Medulla oblongata (tissue), 1 donor: ENCODE measurements at regions not wholly inside any gene's neighbourhood (a gene's known extent, or its start where the extent isn't known, plus 50 kb on each side); places are given as distances from the start of the nearest gene placed in this dataset.

Experiments
- DNase-seq: peaks from one replicate; pipeline ENCODE4 v3.0.0-alpha.2; 2015; ENCODE audit errors: extremely low spot score

DNA sequence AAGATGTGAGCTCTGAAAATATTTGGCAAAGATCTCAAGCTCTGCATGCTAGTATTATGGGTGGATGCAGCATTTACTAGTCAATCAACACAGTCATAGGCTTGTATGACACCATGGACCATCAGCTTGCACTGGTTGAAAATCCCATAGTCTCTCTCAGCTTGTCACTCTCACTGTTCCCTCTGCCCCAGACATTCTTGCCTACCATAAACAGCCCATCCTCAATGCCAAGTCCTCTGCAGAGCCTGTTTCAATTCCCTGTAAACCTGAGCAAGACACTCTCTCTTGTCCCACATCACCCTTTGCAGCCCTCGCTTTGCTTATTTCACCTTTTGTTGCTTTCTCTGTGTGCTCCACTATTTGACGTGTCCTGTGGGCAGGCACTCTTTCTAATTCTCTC is 264.6 kb downstream of the ICE1 start:
- DNase-seq: no peak

DNA sequence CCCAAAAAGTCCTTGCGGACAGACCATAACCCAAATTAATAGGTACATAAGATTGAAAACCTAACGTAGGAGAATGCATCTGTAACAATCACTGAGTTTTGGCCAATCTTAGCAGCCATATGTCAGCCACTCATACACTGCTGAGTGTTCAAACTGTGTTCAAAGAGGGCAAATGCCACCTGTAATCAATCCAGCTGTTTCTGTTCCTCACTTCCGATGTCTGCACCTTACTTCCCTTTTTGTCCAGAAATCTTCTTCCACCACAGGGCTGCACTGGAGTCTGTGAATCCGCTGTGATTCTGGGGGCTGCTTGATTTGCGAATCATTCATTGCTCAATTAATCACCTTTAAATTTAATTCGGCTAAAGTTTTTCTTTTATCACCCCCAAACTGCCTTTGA is 263.9 kb downstream of the ICE1 start:
- DNase-seq: no peak

DNA sequence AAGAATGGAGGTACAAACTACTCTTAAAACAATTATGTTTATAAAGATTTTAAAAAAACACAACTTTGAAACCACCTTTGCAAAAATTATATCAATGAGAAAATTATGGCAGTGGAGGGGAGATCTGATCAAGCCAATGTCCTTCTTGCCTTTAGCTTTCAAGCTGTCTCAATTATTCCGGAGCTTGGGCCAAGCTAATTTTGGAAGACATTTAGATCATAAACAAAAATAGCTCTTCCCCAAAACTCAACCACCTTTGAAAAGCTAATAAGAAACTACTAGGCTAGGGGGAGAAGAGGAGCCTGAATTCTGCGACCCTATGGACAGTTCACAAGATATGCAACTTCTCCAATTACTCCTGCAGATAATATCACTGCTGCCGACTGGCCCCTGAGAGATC is 263.3 kb downstream of the ICE1 start:
- DNase-seq: no peak

DNA sequence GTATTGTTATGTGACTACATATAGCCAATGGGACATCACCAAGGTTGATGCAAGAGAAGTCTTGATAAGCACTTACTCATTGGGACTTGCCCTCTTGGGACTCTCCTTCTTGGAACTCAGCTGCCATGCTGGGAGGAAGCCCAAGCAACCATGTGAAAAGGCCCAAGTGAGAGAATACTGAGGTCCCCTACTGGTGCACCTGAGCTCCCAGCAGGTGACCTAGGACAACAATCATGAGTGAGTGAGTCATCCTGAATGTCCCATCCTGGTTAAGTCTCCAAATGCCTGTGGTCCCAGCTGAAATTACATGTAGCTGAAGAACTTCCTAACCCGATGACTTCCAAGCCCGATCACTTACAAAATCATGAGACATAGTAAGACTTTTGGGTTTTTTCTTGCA is 260.7 kb downstream of the ICE1 start:
- DNase-seq: no peak

DNA sequence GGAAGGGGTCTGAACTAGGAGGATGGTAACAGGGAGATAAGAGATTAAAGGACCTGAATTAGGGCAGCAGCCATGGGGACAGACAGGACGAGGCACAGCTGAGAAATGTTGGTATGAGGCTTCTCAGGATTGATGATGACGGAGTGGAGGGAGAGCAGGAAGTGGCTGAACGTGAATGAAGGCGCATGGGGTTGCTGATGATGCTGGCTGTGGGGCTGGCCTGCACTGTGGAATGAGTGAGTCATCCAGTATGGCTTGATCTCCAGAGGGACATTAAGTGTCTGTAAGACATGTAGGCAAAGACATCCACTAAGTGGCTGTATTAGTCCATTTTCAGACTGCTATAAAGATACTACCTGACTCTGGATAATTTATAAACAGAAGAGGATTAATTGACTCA is 256.4 kb downstream of the ICE1 start:
- DNase-seq: no peak

DNA sequence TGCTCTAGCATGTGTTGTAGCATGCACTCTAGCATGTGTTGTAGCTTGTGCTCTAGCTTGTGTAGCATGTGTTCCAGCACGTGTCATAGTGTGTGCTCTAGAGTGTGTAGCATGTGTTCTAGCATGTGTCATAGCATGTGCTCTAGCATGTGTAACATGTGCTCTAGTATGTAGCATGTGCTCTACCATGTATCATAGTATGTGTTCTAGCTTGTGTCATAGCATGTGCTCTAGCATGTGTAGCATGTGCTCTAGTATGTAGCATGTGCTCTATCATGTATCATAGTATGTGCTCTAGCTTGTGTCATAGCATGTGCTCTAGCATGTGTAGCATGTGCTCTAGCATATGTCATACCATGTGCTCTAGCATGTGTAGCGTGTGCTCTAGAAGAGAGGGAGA is 255.3 kb downstream of the ICE1 start:
- DNase-seq: no peak

DNA sequence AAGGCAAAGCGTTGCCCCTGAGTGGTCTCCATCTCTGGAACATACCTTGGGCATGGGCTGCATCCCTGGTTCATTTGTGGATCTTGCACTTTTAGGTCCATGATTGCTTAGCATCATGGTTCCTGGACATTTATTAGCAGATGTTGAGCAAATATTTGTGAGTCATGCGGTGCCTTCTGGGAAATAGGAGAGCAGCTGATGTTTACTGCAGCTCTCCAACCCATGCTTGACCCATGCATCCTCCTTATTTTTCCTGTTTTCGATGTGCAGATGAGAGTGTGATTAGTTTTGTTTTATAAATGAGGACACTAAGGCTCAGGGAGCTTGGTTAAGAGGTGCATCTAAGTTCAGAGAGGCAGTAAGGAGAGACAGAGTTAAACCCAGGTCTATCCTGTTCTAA is 253.7 kb downstream of the ICE1 start:
- DNase-seq: no peak

DNA sequence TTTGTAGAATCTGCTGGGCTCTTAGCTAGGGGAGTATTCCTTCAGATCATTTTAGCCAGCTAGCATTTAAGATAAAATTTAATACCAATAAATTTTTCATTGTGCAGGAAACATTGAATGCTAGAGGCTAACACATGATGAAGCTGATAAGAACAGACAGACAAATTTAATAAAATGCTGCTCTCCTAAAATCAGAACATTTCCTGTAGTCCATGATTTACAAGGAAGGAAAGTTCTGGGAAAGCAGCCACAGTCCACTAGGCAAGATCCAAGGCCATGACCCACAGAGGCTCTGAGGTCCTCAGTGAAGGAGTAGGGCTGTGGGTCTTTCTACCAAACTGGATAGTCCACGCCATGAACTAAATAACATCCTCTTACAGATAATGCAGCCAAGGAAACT is 253.0 kb downstream of the ICE1 start:
- no peak for DNase-seq

DNA sequence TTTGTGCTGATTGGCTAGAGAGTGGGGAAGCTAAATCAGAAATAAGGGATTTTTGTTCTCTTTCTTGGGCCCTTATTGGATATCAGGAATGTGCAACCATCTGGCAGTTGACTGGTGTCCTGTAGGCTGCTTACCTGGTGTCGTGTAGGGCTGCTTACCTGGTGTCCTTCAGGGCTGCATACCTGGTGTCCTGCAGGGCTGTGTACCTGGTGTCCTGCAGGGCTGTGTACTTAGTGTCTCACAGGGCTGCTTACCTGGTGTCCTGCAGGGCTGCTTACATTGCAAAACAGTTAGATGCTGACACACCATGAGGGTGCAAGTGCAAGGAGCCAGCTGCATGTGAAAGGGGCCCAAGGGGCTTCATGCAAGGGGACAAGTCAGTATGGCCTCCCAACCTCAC is 249.3 kb downstream of the ICE1 start:
- DNase-seq: no peak

DNA sequence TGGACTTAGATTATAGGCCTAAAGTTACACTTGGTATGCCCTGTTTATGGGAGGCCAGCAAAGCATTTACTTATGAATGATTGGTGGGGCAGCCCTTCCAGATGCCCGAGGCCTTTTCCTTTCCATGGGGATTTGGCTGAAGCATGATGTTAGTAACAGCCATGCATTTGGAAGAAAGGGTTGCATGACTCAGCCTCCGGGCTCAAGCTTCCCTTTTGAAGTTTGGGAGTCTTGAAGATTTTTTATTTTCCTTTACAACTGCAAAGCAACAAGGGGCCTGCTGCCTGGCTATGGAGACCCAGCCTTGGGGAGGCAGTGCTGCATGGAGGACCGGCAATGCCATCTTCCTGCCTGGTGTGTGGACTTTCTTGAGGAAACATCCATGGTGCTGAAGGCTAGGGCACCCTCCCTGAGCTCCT is 244.7 kb downstream of the ICE1 start:
- no peak for DNase-seq

DNA sequence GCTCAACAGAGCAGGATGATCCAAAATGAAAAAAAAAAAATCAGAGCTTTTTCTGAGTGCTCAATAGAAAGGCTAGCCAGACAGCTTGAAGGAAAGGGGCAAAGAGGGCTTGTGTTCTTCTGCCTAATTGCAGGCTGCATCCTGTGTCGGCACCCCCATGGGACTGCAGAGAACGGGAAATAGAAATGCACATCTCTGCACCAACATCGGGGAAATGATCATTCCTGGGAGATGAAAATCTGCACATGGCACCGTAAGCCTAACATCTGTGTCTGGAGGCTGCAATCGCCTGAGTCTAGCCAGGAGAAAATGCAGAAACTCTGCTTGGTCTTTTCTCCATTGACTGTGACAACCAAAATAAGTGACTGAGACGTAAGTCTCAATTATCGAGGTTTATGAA is 243.9 kb downstream of the ICE1 start:
- no peak for DNase-seq

DNA sequence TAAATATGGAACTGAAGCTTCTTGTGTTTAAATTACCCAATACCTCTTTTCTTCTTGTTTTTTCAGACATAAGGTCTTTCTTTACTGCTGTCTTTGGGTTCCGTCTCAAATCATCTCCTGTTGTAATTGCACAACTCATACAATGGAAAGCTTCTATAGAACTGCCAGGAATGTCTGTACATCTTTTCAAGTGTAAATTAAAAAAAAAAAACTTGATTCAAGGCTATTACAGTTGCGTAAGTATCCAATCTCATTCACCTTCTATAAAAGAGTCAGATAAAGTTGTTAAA is 243.5 kb downstream of the ICE1 start:
- no peak for DNase-seq

DNA sequence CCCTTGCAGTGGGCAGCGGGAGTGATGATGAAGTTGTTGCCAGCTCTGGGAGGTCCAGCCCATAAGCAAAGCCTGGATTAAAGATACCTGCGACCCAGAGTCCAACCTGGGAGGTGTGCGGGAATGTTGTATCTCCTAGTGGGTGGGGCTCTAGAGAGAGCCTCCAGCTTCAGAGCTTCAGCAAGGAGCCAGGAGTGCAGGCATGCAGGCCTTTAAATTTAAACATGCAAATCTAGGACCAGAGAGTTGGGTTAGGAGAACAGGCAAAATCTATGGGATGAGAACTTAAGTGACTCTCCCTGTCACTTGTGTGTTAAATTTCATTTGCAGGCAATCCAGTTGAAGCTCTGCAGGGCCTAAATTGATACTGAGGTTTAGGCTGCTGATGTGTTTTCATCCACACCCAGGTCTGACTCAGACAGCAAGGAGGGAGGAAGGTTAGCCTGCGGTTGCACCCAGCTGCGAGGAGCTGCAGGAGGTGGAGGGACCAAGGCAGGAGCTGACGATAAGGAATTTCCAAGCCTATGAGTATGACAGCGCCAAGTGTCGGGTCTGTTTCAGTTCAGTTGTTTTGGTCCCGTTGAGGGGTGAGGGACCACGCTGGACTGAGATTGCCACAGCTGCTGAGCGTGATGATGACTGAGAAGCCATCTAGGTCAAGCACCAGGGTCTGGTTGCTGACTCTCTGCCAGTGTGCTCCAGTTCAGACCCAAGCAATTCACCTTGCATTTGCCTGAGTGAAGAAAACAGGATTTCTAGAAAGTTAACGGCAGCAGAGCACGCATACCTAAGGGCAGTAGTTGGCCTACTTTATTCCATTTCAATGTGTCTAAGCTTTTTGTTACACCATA is 243.0 kb downstream of the ICE1 start:
- DNase-seq: no peak

DNA sequence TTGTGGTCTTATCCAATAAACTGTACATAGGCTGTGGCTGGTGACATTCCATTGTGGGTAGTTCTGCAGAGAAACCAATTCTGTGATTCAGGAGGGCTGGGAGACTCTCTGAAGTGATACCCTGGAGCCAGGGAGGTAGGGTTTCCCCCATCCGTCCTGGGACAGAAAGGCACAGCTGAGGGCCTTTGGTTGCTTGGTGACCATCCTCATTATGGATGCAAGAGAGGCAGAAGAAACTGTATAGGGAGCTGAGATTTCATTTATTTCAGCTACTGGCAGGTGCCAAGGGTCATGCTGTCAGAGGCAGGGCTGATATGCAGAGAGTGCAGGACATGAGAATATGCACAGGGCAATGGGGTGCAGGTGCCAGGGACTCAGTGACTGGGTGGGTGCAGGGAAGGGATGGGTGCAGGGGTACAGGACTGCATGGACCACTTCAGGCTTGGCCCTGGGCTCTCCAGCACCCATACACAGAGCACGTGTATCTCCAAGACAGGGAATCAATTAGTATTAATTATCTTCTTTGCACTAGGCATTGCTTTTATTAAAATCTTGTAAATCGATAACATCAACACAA is 236.5 kb downstream of the ICE1 start:
- DNase-seq: no peak

DNA sequence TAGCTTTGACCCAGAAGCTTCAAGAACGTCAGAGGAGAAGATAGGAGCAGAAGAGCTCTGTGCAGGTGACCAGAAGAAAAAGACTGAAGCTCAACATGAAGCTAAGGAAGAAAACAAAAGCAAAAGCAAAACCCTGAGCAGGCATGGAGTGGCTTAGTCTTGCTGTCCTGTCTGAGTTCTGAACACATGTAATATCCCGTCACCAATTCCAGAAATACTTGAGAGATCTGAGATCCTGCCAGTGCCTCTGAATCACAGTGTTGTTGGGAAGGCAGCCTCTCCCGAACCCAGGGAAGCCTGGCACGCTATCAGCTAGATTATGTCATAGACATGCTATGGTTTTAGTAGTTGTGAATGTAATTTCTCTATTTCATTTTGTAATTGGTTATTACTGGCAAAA is 235.7 kb downstream of the ICE1 start:
- DNase-seq: peak; percentile 16

DNA sequence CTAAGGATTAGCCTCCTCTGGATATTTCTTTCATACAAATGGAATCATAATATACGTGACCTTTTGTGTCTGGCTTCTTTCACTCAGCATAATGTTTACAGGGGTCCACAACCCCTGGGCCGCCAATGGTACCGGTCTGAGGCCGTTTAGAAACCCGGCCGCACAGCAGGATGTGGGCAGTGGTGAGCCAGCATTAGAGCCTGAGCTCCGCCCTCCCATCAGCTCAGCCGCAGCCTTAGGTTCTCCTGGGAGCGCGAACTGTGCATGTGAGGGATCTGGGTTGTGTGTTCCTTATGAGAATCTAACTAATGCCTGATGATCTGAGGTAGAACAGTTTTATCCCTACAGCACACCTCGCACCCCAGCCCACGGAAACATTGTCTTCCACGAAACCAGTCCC is 229.7 kb downstream of the ICE1 start:
- no peak for DNase-seq

DNA sequence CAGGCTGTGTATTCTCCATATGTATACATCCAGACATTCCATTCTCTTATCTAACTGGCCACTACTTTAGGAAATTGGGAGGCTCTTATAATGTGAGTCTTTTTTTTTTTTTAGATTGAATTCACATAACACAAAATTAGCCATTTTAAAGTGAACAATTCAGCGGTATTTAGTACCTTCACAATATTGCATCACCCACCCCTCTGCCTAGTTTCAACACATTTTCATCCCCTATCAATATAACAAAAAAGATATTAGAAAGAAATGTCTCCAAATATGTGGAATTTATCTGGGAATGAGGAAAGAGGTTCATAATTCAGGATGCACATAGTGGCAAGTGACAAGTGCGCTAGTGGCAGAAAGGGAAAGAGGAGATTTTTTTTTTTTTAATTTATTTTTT is 228.5 kb downstream of the ICE1 start:
- DNase-seq: no peak

DNA sequence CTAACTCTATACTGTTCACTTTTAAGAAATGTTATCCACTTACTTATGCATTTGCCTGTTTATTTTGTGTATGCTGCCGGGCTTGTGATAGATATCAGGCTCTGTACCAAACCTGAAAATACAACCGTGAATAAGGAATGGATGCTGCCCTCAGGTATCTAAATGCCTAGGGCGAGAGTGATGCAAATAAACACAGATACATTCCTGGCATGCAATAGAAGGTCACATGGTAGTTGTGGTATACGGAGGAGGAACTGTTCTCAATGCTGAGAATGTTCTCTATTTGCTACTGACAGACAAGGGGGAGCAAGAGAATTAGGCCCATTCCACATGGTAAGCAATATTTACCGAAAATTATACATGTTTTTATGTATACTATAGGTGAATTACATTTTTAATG is 227.8 kb downstream of the ICE1 start:
- DNase-seq: no peak

DNA sequence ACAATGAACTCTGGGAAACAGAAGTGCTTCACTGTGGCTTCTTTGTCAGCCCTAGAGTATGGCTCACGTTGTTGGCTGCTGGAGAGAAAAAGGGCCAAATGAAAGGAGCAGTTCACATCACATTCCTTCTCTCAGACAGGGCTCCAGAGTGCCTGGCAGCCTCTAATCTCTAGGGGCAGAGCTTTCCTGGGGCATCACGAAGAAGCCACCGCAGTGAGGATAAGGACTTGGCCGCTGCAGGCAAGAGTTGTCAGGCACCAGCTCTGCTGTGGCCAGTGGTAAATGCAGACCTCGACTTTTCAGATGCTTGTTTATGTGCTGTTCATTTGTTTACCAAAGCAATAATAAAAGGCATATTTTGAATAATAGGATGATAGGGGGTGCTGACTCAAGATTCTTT is 227.2 kb downstream of the ICE1 start:
- no peak for DNase-seq

DNA sequence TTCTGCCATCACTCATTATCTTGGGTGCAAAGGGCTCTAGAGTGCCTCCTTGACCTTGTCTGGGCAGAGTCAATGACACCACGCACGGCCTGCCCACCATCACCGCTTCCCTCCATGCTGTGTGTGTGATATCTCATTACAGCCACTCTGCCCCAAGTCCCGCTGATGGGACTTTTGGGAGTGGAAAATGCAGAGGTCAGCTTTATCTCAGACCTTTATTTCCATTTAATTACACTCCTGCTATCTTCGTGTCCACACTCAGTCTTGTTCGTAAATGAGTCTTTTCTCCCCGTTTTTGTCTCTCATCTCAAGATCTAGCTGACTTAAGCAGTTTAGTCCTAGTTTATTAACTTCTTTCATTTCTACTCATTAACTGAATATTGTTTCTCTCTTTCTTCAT is 226.2 kb downstream of the ICE1 start:
- DNase-seq: no peak

DNA sequence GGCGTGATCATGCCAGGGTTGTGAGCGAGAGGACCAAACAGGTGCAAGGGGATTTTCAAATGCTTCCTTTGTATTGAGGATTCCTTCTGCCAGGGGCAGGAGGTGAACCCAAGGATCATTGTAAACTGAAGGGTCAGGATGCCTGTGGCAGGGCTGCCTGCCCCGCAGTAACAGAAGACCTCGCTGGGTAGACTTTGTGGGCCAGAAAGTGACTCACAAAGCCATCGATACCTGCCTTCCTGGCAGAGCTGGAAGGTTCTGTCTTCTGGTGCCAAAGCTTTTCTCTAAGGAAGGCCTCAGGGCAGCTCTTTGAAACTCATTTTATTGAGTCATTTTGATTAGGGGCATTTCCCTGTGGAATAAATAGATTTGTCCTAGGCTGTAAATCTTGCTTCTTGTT is 223.4 kb downstream of the ICE1 start:
- DNase-seq: no peak

DNA sequence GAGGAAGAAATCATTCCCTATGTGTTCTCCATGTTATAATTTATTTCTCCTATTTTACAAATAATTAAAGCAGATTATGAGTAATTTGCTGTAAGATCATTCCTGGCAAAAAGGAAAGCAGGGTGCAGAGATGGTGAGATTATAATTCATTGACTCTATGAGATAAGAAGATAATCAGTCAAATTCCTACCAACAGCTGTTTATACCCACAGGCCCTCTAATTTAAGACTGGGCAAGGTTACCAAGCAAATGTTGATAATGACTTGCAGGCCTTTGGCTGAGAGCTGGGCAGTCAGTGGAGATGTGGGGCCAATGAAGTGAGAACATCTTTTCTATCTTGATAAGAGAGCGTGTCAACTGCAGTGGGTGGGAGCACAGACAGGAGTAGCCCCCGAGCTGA is 222.7 kb downstream of the ICE1 start:
- DNase-seq: no peak

DNA sequence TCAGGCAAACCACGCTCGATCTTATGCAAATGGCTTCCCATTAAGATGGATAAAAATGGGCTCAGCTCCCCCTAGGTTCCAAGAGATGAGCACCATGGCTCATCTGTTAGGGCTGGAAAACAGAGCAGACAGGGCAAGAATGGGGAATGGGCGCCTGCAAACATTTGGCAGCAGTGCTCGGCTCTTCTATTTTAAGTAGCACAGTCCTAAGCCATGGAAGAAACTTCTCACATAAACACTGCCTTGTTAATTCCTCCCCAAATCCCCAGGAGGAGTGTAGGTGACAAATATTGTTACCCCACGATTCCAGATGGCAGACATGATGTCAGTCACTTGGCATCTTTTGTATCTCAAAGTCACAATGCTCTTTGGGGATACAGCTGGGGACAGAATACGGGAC is 221.8 kb downstream of the ICE1 start:
- DNase-seq: no peak

DNA sequence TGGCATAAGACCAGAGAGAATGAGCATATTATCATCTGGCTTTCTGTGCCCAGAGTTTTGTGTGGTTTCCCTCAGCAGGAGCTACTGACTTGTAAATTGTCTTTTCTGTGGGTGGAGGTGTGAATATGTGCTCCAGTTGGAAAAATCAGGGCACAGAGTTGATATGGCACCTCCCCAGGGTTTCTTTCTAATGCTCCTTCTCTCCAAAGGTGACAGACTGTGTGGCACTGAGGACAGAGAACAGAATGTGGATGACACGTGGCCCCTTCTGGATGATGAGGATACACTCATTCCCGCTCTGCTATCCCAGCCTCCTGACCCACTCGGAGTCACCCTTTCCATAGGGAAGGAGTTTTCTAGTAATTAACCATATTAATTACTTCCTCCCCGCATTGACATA is 221.0 kb downstream of the ICE1 start:
- DNase-seq: no peak
